Activated naive CD4-positive, alpha-beta T cell treated with anti-CD3 and anti-CD28 coated beads for 36 hours (primary cell): ENCODE measurements at regions not wholly inside any gene's neighbourhood (a gene's known extent, or its start where the extent isn't known, plus 50 kb on each side); places are given as distances from the start of the nearest gene placed in this dataset.

Experiments
- CTCF ChIA-PET: fragments of 350-600 bp; sonication (Branson Sonifier 250); formaldehyde crosslinking; loops from one replicate; lab custom pipeline; 2021; ENCODE audit warnings: antibody characterized with exemption; lab: Charles Lee
- DNase-seq: peaks from one replicate; pipeline ENCODE4 v3.0.0-alpha.2; 2020
- H3K27ac Mint-ChIP-seq: one replicate; pipeline ENCODE4 v1.8.0; 2021; ENCODE audit warnings: mild to moderate bottlenecking, mixed read lengths
- H3K27me3 Mint-ChIP-seq: one replicate; pipeline ENCODE4 v1.8.0; 2021; ENCODE audit warnings: low read depth, mixed read lengths
- H3K36me3 Mint-ChIP-seq: one replicate; pipeline ENCODE4 v1.8.0; 2021; ENCODE audit warnings: low read depth, mixed read lengths
- H3K4me1 Mint-ChIP-seq: one replicate; pipeline ENCODE4 v1.8.0; 2021; ENCODE audit warnings: low read depth, mixed read lengths
- H3K4me3 Mint-ChIP-seq: one replicate; pipeline ENCODE4 v1.8.0; 2021; ENCODE audit warnings: mild to moderate bottlenecking, moderate library complexity, mixed read lengths
- H3K9me3 Mint-ChIP-seq: one replicate; pipeline ENCODE4 v1.8.0; 2021; ENCODE audit warnings: mixed read lengths
- intact Hi-C: fragments of 100-400 bp; cut with micrococcal nuclease; formaldehyde crosslinking; loops from one replicate; pipeline ENCODE4 v1.15.1; 2023

GRCh38 chr6:168201799-168202198 is 117.8 kb downstream of the DACT2 start:
- DNase-seq, result no peak
- intact Hi-C loops, result no loop called here
- peaks cover 8% of the 10 kb centered on the region for H3K27me3 Mint-ChIP-seq
- H3K36me3 Mint-ChIP-seq, result no peaks in the 10 kb centered on the region
- H3K9me3 Mint-ChIP-seq, result peaks cover 8% of the 10 kb centered on the region
- H3K27ac Mint-ChIP-seq, result no peak overlapping the region
- H3K4me1 Mint-ChIP-seq, result no peaks in the 10 kb centered on the region
- no peak overlapping the region for H3K4me3 Mint-ChIP-seq
- CTCF ChIA-PET, result no interaction called here

GRCh38 chr6:168201383-168201782 is 118.2 kb downstream of the DACT2 start:
- H3K4me3 Mint-ChIP-seq, result no peak overlapping the region
- intact Hi-C loops, result no loop called here
- peaks cover 8% of the 10 kb centered on the region for H3K9me3 Mint-ChIP-seq
- no peak for DNase-seq
- peaks cover 8% of the 10 kb centered on the region for H3K27me3 Mint-ChIP-seq
- H3K36me3 Mint-ChIP-seq, result no peaks in the 10 kb centered on the region
- CTCF ChIA-PET, result no interaction called here
- no peaks in the 10 kb centered on the region for H3K4me1 Mint-ChIP-seq
- H3K27ac Mint-ChIP-seq, result no peak overlapping the region

GRCh38 chr6:168200571-168201134 is 118.9 kb downstream of the DACT2 start:
- Mint-ChIP-seq H3K4me3 (no peak overlapping the region), H3K36me3 (no peaks in the 10 kb centered on the region), H3K27me3 (peaks cover 8% of the 10 kb centered on the region), H3K27ac (no peak overlapping the region), H3K9me3 (peaks cover 8% of the 10 kb centered on the region), H3K4me1 (no peaks in the 10 kb centered on the region)
- intact Hi-C loops, result no loop called here
- no peak for DNase-seq
- CTCF ChIA-PET, result no interaction called here

GRCh38 chr6:168198302-168199180 is 119.5 kb upstream of the FRMD1 start:
- DNase-seq, result no peak
- Mint-ChIP-seq H3K4me1 (no peaks in the 10 kb centered on the region), H3K27me3 (peaks cover 8% of the 10 kb centered on the region), H3K9me3 (no peaks in the 10 kb centered on the region), H3K36me3 (no peaks in the 10 kb centered on the region), H3K27ac (no peak overlapping the region), H3K4me3 (no peak overlapping the region)
- CTCF ChIA-PET, result no interaction called here
- intact Hi-C loops, result no loop called here

GRCh38 chr6:168197636-168198301 is 118.8 kb upstream of the FRMD1 start:
- CTCF ChIA-PET, result no interaction called here
- intact Hi-C loops, result no loop called here
- no peaks in the 10 kb centered on the region for H3K36me3 Mint-ChIP-seq
- peaks cover 12% of the 10 kb centered on the region for H3K27me3 Mint-ChIP-seq
- DNase-seq, result no peak
- H3K9me3 Mint-ChIP-seq, result no peaks in the 10 kb centered on the region
- no peak overlapping the region for H3K4me3 Mint-ChIP-seq
- no peak overlapping the region for H3K27ac Mint-ChIP-seq
- H3K4me1 Mint-ChIP-seq, result no peaks in the 10 kb centered on the region

GRCh38 chr6:168196881-168197635 is 118.0 kb upstream of the FRMD1 start:
- CTCF ChIA-PET, result no interaction called here
- no peak overlapping the region for H3K27ac Mint-ChIP-seq

GRCh38 chr6:168196385-168196860 is 117.4 kb upstream of the FRMD1 start:
- H3K27me3 Mint-ChIP-seq, result peaks cover 10% of the 10 kb centered on the region
- intact Hi-C loops, result no loop called here
- no peaks in the 10 kb centered on the region for H3K4me1 Mint-ChIP-seq
- H3K27ac Mint-ChIP-seq, result no peak overlapping the region
- no peaks in the 10 kb centered on the region for H3K36me3 Mint-ChIP-seq
- H3K9me3 Mint-ChIP-seq, result no peaks in the 10 kb centered on the region
- DNase-seq, result no peak
- H3K4me3 Mint-ChIP-seq, result no peak overlapping the region
- CTCF ChIA-PET, result no interaction called here

More at GRCh38 chr6:168196881-168197635, 118.0 kb upstream of the FRMD1 start:
- DNase-seq, result no peak
- intact Hi-C loops, result no loop called here
- H3K36me3 Mint-ChIP-seq, result no peaks in the 10 kb centered on the region
- H3K27me3 Mint-ChIP-seq, result peaks cover 12% of the 10 kb centered on the region
- H3K9me3 Mint-ChIP-seq, result no peaks in the 10 kb centered on the region
- H3K4me1 Mint-ChIP-seq, result no peaks in the 10 kb centered on the region
- no peak overlapping the region for H3K4me3 Mint-ChIP-seq

- Mint-ChIP-seq H3K27me3 (peaks cover 8% of the 10 kb centered on the region), H3K4me1 (no peaks in the 10 kb centered on the region), H3K27ac (no peak overlapping the region), H3K9me3 (no peaks in the 10 kb centered on the region), H3K4me3 (no peak overlapping the region), H3K36me3 (no peaks in the 10 kb centered on the region)
- intact Hi-C loops, result no loop called here
- CTCF ChIA-PET, result no interaction called here
- DNase-seq, result no peak
These were observed 116.7 kb upstream of the FRMD1 start for GRCh38 chr6:168195712-168196111.

GRCh38 chr6:168194732-168195567 is 115.9 kb upstream of the FRMD1 start:
- Mint-ChIP-seq H3K27ac (no peak overlapping the region), H3K9me3 (no peaks in the 10 kb centered on the region), H3K4me3 (no peak overlapping the region), H3K4me1 (no peaks in the 10 kb centered on the region), H3K36me3 (no peaks in the 10 kb centered on the region), H3K27me3 (peaks cover 8% of the 10 kb centered on the region)
- DNase-seq, result no peak
- CTCF ChIA-PET, result no interaction called here
- intact Hi-C loops, result no loop called here

- Mint-ChIP-seq H3K9me3 (no peaks in the 10 kb centered on the region), H3K4me1 (no peaks in the 10 kb centered on the region), H3K36me3 (no peaks in the 10 kb centered on the region), H3K27ac (no peak overlapping the region), H3K27me3 (peaks cover 8% of the 10 kb centered on the region), H3K4me3 (no peak overlapping the region)
- intact Hi-C loops, result no loop called here
- peak; percentile 6 for DNase-seq
- CTCF ChIA-PET, result no interaction called here
These were observed 115.1 kb upstream of the FRMD1 start for GRCh38 chr6:168193816-168194721.
